Gastrocnemius medialis (tissue), 4 donors: ENCODE measurements at regions not wholly inside any gene's neighbourhood (a gene's known extent, or its start where the extent isn't known, plus 50 kb on each side); places are given as distances from the start of the nearest gene placed in this dataset.

Experiments
- CTCF ChIP-seq, 5 experiments: fragments of 450-650 bp in 3 of 5; fragments of 200-600 bp in 2 of 5; sonication (generic) in 2 of 5; IDR thresholded peaks in 4 of 5; conservative IDR thresholded peaks in 1 of 5; 1 replicate in 4 of 5; 2 replicates in 1 of 5; pipeline ENCODE4 v1.5.1; 2016 to 2019; ENCODE audit warnings: antibody characterized with exemption in 5 of 5, mild to moderate bottlenecking in 3 of 5, moderate library complexity in 3 of 5
- POLR2A ChIP-seq, 2 donors: fragments of 450-650 bp; IDR thresholded peaks; one replicate each; pipeline ENCODE4 v1.6.1; 2017; ENCODE audit warnings: antibody characterized with exemption in 2 of 2, mild to moderate bottlenecking in 2 of 2, moderate library complexity in 2 of 2

GRCh38 chrX:39818750-39819149 is 279.0 kb downstream of the BCOR start:
- TF ChIP-seq POLR2A (IDR thresholded peaks at IDR 0.05) (no peak), CTCF (IDR thresholded peaks at IDR 0.05 in 4 of 5, conservative IDR thresholded peaks at IDR 0.05 in 1 of 5) (no peak)
